Activated CD8-positive, alpha-beta memory T cell treated with anti-CD3 and anti-CD28 coated beads for 36 hours (primary cell): ENCODE measurements at regions not wholly inside any gene's neighbourhood (a gene's known extent, or its start where the extent isn't known, plus 50 kb on each side); places are given as distances from the start of the nearest gene placed in this dataset.
"Not testable (repeated sequence)": the region's sequence is repeated elsewhere in the genome, so short reads cannot be mapped to it uniquely, and the experiment has no call there.

Experiments
- CTCF ChIA-PET: fragments of 350-600 bp; sonication (Branson Sonifier 250); formaldehyde crosslinking; loops from one replicate; lab custom pipeline; 2021; ENCODE audit warnings: antibody characterized with exemption; lab: Charles Lee
- POLR2A ChIA-PET: fragments of 350-600 bp; sonication (Branson Sonifier 250); formaldehyde crosslinking; loops from one replicate; lab custom pipeline; 2021; ENCODE audit warnings: antibody characterized with exemption; lab: Charles Lee

GRCh38 chr10:53052521-53053164 is 280.1 kb upstream of the MBL2 start:
- ChIA-PET POLR2A (no interaction called here), CTCF (no interaction called here)

DNA sequence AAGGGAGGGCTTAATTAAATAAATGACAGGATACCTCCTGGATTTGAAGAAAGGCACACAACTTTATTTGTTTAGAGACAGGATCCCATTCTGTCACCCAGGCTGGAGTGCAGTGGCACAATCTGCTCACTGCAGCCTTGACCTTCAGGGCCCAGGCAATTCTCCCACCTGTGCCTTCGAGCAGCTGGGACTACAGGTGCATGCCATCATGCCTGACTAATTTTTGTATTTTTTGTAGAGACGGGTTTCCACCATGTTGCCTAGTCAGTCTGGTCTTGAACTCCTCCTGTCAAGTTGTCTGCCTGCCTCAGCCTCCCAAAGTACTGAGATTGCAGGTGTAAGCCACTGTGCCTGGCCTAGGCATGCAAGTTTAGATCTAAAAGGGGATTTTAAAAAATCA is 272.7 kb upstream of the MBL2 start:
- ChIA-PET POLR2A (no interaction called here), CTCF (no interaction called here)

GRCh38 chr10:53035823-53036222 is 263.2 kb upstream of the MBL2 start:
- CTCF ChIA-PET, result interaction anchor here (0.9 kb wide), 1 partner anchor 11 kb away, joined by 3 read pairs; no protein-coding TSS in a partner anchor
- POLR2A ChIA-PET, result not testable (repeated sequence)

- POLR2A ChIA-PET, result no interaction called here
- CTCF ChIA-PET, result no interaction called here
Observed at GRCh38 chr10:53033396-53033795, 260.8 kb upstream of the MBL2 start.

GRCh38 chr10:53029872-53030849 is 257.6 kb upstream of the MBL2 start:
- POLR2A ChIA-PET, CTCF ChIA-PET: not testable (repeated sequence)

DNA sequence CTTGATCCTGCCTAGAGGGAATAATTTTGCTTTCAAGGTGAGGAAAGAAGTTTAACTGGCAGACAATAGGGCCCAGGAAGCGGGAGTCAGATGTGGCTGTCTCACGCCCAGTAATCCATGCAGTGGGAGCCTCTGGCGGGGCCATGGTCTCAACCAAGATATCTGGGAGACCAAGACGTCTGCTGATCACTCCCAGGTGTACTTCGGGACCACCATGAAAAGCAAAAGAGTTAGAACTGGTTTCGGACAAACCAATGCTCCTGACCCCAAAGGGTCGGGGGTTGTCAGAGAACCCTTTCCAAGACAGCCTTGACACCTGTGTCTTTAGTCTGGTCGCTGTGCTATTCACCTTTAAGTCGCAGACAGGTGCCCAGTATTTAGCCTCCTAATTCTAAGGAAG is 256.9 kb upstream of the MBL2 start:
- ChIA-PET CTCF (no interaction called here), POLR2A (no interaction called here)

DNA sequence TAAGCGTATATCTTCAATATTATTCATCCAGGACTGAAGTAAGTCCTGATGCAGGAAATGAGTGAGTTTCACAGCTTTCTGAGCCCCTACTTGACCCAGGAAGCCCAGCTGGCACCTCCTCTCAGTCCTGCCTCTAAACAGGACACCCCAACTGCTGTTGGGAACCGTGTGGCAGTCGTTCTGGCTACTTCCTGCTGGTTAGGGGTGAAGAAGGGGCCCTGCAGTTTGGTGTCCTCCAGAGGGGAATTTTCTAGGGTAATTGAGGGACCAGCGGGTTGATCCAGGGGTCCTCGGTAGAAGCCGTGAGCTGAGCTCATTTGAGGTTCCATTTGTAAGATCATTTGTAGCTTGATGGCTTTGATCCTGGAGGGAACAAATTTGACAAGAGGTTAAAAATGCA is 253.2 kb upstream of the MBL2 start:
- CTCF ChIA-PET, POLR2A ChIA-PET: not testable (repeated sequence)

- POLR2A ChIA-PET, result no interaction called here
- CTCF ChIA-PET, result no interaction called here
Observed at GRCh38 chr10:53025172-53025711, 252.7 kb upstream of the MBL2 start.

DNA sequence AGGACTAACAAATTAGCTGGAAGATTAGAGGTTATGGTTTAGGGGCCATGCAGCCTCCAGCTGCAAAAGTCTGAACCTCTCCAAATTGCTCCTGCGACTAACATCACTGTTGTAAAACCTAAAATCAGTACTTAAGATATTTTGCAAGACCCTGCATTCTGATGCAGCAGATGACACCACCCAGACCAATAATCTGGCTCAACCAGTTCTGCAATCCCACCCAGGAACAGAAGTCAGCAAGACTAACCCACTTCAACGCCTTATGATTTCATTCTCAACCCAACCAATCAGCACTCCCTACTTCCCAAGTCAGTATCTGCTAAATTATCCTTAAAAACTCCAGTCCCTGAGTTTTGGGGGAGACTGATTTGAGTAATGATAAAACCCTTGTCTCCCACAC is 250.8 kb upstream of the MBL2 start:
- CTCF ChIA-PET, result no interaction called here
- POLR2A ChIA-PET, result no interaction called here

GRCh38 chr10:53022611-53023088 is 250.1 kb upstream of the MBL2 start:
- ChIA-PET CTCF (no interaction called here), POLR2A (no interaction called here)

DNA sequence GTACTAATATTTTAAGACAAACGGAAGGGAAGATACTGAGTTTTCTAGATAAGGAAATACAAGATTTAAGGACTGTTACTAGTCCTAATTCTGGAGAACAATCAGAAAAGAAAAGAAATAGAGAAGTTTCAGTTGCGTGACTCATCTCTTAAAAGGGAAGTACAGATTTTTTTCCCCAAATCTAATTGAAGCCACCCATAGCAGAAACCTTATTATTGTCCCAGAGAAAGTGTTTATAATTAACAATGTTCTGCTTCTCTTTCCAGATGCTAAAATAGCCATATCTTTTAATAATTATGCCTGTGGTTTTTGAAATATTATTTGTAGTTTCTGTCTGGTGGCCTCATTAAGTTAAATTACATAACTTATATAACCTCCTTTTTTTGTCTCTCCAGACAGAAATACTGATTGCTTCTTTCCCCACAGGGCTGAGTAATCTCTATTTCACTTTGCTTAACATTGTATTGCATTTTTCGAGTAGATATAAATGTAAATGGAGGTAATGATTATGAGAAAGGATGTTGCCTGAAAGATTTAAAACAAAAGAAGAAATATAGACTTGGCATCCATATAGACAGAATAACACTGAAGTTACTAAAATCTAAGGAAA is 240.7 kb upstream of the MBL2 start:
- CTCF ChIA-PET, result no interaction called here

GRCh38 chr10:53009961-53010907 is 237.7 kb upstream of the MBL2 start:
- ChIA-PET POLR2A (no interaction called here), CTCF (no interaction called here)

More for the DNA sequence above, 240.7 kb upstream of the MBL2 start:
- POLR2A ChIA-PET, result no interaction called here

DNA sequence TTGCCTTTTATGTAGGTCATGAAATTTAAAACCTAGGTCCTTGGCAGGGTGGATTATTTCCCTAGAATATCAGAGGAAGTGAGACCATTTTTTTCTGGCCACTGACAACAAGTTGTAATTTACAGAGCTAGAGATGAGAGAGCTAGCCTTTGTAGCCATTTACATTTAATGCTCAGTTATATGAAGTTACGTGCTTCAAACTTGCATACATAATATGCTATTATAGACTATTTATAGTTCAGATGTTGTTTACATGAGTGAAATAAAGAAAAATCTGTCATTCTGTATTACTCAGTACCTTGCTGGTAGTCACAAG is 234.9 kb upstream of the MBL2 start:
- POLR2A ChIA-PET, result no interaction called here
- CTCF ChIA-PET, result no interaction called here

DNA sequence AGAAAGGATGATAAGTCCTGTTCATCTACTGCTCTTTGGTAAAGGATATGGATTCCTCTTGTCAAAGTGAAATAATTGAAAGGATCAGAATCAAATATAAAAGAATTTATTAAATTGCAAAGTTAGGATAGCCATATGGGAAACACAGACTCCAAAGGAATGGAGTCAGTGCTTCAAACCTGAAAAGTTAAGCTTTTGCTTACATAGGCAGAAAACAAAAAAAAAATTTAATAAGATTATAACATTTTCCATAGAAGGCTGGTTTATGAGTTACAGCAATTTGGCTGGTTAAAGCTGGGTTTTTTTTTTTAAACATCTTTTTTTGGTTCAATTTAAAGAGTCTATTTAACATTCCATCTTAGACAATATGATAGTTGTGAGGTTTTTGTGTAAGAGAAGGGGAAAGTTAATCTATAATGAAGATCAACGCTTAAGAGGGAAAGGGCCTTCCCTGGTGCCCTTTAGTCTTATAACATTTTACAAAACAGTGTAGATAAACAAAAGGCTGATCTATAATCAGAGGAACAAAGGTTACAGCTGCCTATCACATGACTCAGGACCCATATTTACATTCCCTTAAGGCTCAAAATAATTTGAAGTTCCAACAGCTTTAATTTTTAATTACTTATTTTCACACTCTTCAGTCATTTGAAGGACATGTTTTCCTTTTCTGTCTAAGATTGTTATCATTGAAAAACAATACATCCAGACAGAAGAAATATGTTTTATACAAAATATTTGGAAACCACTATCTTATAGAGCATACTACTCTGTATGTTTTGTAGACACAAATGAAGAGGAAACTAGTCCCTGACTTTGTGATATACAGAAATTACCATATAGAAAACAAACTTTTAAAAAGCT is 234.3 kb upstream of the MBL2 start:
- ChIA-PET CTCF (no interaction called here), POLR2A (no interaction called here)

GRCh38 chr10:53005612-53006345 is 233.2 kb upstream of the MBL2 start:
- ChIA-PET POLR2A (no interaction called here), CTCF (no interaction called here)

DNA sequence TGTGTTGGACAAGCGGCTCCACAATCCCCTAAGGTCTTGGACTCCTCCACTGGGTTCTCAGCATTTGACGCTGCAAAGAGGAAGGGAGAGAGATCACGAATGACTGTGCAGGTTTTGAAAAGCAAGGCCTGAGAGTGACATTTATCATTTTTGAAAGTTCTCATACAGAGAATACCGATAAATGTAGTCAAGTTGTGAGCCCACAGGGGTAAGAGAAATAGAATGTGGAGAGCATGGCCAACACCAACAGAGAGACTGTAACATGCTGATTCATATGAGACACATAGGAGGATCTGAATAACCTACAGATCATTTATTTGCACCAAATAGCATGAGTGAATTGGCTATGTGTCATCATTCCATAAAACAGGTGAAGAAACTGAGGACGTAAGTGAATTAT is 230.5 kb upstream of the MBL2 start:
- ChIA-PET CTCF (no interaction called here), POLR2A (no interaction called here)

DNA sequence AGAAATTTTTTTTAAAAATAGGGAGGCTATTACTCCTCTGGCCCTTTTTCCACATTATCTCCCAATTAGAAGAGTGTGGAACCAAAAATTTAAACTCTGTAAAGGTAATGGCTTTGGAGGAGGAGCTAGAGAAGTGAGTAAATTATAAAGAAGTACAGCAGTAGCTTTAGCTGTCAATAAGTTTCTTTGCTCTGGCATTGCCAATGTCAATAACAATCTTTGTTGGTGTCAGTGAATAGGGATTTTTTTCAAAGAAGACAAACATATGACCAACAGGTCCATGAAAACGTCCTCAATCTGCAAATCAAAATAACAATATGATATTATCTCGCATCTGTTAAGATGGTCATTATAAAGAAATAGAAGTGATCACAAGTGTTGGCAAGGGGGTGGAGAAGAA is 227.1 kb upstream of the MBL2 start:
- CTCF ChIA-PET, result no interaction called here

DNA sequence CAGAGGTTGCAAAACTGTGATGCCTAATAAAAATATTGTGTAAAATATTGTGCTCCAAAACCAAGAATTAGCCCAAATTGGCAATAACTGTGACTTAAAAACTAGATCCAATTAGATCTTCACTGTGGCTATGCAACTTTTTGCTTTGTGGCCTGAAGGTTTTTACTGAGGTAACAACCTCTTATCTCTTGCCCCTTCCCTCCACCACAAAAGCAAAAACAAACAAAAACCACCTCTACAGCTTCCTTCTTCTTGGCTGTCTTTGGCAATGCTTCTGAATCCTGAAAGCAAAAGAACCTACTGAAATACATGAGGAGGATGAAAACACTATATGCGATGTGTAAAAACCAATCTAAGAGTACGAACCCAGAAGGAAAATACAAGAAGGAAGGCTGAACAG is 226.7 kb upstream of the MBL2 start:
- ChIA-PET CTCF (no interaction called here), POLR2A (no interaction called here)

More for the DNA sequence above, 227.1 kb upstream of the MBL2 start:
- POLR2A ChIA-PET, result no interaction called here
